ENCODE measurements at regions not wholly inside any gene's neighbourhood (a gene's known extent, or its start where the extent isn't known, plus 50 kb on each side); places are given as distances from the start of the nearest gene placed in this dataset.
A peak's percentile ranks its signal among the peaks of the same experiment; 100 is the strongest.

- DNase-seq (peak; percentile 31), ATAC-seq (ENCODE audit: poor library complexity) (no peak)
- intact Hi-C loops (cut with DNase I) = no loop called here
These were observed 333.9 kb downstream of the CTTN start for GRCh38 chr11:70732023-70732880.

- intact Hi-C loops (cut with DNase I) = no loop called here
- DNase-seq (no peak), ATAC-seq (ENCODE audit: poor library complexity) (no peak)
These were observed 334.5 kb downstream of the CTTN start for GRCh38 chr11:70732881-70733196.

GRCh38 chr11:70733327-70734325 is 335.3 kb downstream of the CTTN start:
- intact Hi-C loops (cut with DNase I) = no loop called here
- ATAC-seq (ENCODE audit: poor library complexity) = no peak
- no peak for DNase-seq

- DNase-seq (no peak), ATAC-seq (ENCODE audit: poor library complexity) (no peak)
- intact Hi-C loops (cut with DNase I) = no loop called here
These were observed 336.1 kb downstream of the CTTN start for GRCh38 chr11:70734379-70734778.

GRCh38 chr11:70734911-70735310 is 336.6 kb downstream of the CTTN start:
- ATAC-seq (ENCODE audit: poor library complexity) (no peak), DNase-seq (no peak)
- intact Hi-C loops (cut with DNase I) = no loop called here

- no peak for DNase-seq
- ATAC-seq (ENCODE audit: poor library complexity) = no peak
- intact Hi-C loops (cut with DNase I) = no loop called here
These were observed 337.6 kb downstream of the CTTN start for GRCh38 chr11:70735976-70736375.

- intact Hi-C loops (cut with DNase I) = no loop called here
- ATAC-seq (ENCODE audit: poor library complexity) = no peak
- no peak for DNase-seq
These were observed 338.1 kb downstream of the CTTN start for GRCh38 chr11:70736461-70736860.

- intact Hi-C loops (cut with DNase I) = no loop called here
- DNase-seq = no peak
- ATAC-seq (ENCODE audit: poor library complexity) = no peak
These were observed 338.8 kb downstream of the CTTN start for GRCh38 chr11:70736937-70737640.

- no peak for DNase-seq
- intact Hi-C loops (cut with DNase I) = no loop called here
- ATAC-seq (ENCODE audit: poor library complexity) = no peak
These were observed 339.7 kb downstream of the CTTN start for GRCh38 chr11:70737816-70738630.

- ATAC-seq (ENCODE audit: poor library complexity) (no peak), DNase-seq (no peak)
- intact Hi-C loops (cut with DNase I) = no loop called here
These were observed 340.3 kb downstream of the CTTN start for GRCh38 chr11:70738661-70739060.

- no peak for DNase-seq
- no peak for ATAC-seq (ENCODE audit: poor library complexity)
- intact Hi-C loops (cut with DNase I) = no loop called here
These were observed 340.8 kb downstream of the CTTN start for GRCh38 chr11:70739091-70739490.

- ATAC-seq (ENCODE audit: poor library complexity) (no peak), DNase-seq (no peak)
- intact Hi-C loops (cut with DNase I) = no loop called here
These were observed 341.6 kb downstream of the CTTN start for GRCh38 chr11:70739811-70740487.

GRCh38 chr11:70740488-70740851 is 342.1 kb downstream of the CTTN start:
- ATAC-seq (ENCODE audit: poor library complexity) = no peak
- intact Hi-C loops (cut with DNase I) = no loop called here
- DNase-seq = no peak

GRCh38 chr11:70741085-70741484 is 342.8 kb downstream of the CTTN start:
- intact Hi-C loops (cut with DNase I) = no loop called here
- no peak for DNase-seq
- ATAC-seq (ENCODE audit: poor library complexity) = no peak

GRCh38 chr11:70742553-70743291 is 344.4 kb downstream of the CTTN start:
- DNase-seq = no peak
- ATAC-seq (ENCODE audit: poor library complexity) = no peak
- intact Hi-C loops (cut with DNase I) = no loop called here

- intact Hi-C loops (cut with DNase I) = no loop called here
- DNase-seq = no peak
- no peak for ATAC-seq (ENCODE audit: poor library complexity)
These were observed 345.0 kb downstream of the CTTN start for GRCh38 chr11:70743329-70743728.

GRCh38 chr11:70743941-70744351 is 345.6 kb downstream of the CTTN start:
- intact Hi-C loops (cut with DNase I) = no loop called here

More at GRCh38 chr11:70743941-70744351, 345.6 kb downstream of the CTTN start:
- DNase-seq (no peak), ATAC-seq (ENCODE audit: poor library complexity) (no peak)
